HG03025 (cell line): ENCODE measurements at regions not wholly inside any gene's neighbourhood (a gene's known extent, or its start where the extent isn't known, plus 50 kb on each side); places are given as distances from the start of the nearest gene placed in this dataset.
"Not testable (repeated sequence)": the region's sequence is repeated elsewhere in the genome, so short reads cannot be mapped to it uniquely, and the experiment has no call there.

Source experiments
- ATAC-seq: cut with Tn5 transposase; IDR thresholded peaks from one replicate; pipeline ENCODE4 v1.9.1; 2021; ENCODE audit warnings: mild to moderate bottlenecking, moderate library complexity; ENCODE audit not compliant: unreplicated experiment, low FRiP score

DNA sequence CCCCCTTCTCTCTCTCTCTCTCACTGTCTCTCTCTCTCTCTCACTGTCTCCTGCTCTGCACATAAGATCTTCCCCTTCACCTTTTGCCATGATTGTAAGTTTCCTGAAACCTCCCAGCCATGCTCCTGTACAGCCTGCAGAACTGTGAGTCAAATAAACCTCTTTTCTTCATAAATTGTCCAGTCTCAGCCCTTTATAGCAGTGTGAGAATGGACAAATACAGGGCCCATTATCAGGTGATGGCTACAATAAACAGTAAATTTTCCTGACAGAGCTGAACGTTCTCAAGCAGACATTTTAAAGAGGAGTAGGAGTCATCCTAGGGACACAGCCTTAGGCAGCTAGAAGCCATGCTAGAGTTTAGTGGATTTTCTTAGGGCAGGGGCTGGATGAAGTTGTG is 1679.7 kb upstream of the B3GALT2 start:
- no peak for ATAC-seq

- ATAC-seq = no peak
These were observed 1679.0 kb upstream of the B3GALT2 start for GRCh38 chr1:194865383-194865782.

- ATAC-seq = no peak
These were observed 1675.7 kb upstream of the B3GALT2 start for GRCh38 chr1:194862129-194862528.

- ATAC-seq = no peak
These were observed 1674.1 kb upstream of the B3GALT2 start for GRCh38 chr1:194860248-194861201.

DNA sequence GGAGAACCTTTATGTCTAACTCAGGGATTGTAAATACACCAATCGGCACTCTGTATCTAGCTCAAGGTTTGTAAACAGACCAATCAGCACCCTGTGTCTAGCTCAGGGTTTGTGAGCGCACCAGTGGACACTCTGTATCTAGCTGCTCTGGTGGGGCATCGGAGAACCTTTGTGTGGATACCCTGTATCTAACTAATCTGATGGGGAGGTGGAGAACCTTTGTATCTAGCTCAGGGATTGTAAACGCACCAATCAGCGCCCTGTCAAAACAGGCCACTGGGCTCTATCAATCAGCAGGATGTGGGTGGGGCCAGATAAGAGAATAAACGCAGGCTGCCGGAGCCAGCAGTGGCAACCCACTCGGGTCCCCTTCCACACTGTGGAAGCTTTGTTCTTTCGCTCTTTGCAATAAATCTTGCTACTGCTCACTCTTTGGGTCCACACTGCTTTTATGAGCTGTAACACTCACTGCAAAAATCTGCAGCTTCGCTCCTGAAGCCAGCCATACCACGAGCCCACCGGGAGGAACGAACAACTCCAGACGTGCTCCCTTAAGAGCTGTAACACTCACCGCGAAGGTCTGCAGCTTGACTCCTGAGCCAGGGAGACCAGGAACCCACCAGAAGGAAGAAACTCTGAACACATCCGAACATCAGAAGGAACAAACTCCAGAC is 1673.2 kb upstream of the B3GALT2 start:
- ATAC-seq = not testable (repeated sequence)

DNA sequence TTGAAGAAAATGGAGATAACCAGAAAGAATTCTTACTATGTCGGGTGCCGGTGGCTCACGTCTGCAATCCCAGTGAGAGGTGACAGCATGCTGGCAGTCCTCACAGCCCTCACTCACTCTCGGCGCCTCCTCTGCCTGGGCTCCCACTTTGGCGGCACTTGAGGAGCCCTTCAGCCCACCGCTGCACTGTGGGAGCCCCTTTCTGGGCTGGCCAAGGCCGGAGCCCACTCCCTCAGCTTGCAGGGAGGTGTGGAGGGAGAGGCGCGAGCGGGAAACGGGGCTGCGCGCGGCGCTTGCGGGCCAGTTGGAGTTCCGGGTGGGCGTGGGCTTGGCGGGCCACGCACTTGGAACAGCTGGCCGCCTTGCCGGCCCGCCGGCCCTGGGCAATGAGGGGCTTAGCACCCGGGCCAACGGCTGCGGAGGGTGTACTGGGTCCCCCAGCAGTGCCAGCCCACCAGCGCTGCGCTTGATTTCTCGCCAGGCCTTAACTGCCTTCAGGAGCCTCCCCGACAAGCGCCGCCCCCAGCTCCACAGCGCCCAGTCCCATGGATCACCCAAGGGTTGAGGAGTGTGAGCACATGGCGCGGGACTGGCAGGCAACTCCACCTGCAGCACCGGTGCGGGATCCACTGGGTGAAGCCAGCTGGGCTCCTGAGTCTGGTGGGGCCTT is 1672.5 kb upstream of the B3GALT2 start:
- not testable (repeated sequence) for ATAC-seq

DNA sequence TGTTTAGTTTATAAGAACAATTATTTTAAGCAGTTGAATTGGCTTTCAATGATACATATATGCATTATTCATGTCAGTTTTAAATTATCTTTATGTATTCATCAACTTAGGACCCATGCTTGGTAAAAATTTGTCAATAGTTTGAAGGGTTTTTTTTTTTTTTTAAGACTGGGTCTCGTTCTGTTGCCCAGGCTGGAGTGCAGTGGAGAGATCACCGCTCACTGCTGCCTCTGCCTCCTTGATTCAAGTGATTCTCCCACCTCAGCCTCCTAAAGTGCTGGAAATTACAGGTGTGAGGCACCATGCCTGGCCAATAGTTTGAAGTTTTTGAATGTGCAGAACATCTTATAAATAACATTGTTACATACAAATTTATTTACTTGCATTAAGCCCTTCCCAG is 1671.0 kb upstream of the B3GALT2 start:
- no peak for ATAC-seq

DNA sequence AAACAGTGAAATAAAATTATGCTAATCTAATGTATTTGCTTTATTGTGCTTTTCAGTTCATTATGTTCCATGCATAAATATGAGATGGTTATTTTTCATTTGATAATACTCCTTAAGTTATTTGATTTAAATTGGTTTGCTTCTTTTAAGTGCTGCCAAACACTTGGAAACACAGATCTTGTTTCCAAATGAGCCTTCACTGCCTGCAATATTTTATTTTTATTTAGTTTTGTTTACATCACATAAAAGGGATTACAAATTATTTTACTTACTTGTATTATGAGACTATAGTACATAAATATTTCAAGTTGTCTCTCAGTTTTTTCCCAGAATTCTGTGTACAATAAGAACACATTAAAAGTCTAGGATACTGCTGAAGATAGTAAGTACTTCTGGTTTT is 1662.4 kb upstream of the B3GALT2 start:
- ATAC-seq = no peak

DNA sequence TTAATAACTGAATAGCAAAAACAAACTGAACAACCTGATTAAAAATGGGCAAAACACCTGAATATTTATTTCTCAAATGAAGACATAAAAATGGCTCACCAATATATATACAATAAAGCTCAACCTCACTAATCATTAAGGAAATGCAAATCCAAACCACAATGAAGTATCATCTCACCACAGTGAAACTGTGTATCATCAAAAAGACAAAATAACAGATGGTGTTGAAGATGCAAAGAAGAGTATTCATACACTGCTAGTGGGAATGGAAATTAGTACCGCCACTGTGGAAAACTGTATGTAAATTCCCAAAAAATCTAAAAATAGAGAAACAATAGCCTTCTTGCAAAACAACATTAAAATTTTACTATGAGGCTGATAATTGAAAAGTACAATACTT is 1660.1 kb upstream of the B3GALT2 start:
- ATAC-seq = peak; percentile 52

DNA sequence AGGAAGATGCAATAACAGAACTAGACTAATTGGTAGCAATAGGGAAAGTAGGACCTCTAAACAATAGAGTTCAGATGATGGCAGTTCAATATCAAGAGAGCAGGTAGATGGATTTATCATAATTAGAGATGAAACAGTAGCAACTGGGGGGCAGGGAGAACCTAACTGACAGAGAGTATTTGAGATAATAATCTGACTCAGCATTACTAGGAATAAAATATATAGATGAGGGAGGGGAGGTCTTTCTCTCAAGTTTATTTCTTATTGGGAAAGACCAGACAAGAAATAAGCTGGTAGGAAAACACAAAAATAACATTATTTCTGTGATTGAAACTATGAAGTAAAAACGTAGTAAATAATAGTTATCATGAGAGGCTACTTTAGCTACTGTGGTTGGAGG is 1656.7 kb upstream of the B3GALT2 start:
- no peak for ATAC-seq

DNA sequence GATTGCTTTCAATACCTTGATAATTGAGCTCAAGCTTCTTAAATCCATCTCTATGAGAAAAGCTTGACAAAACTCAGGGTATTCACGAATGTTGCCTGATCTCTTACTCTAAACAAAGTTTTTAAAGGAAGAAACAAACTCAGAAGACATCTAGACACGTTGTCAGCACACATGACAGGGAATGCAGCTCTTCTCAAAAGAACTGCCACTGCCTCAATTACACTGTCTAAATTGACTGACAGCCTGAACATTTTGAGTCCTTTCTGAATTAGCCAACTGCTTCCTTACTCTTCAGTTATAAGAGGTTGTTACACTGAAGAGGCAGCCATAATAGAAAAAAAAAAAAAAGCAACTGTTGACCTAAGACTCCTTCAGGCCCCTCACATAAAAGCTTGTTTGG is 1646.7 kb upstream of the B3GALT2 start:
- no peak for ATAC-seq

DNA sequence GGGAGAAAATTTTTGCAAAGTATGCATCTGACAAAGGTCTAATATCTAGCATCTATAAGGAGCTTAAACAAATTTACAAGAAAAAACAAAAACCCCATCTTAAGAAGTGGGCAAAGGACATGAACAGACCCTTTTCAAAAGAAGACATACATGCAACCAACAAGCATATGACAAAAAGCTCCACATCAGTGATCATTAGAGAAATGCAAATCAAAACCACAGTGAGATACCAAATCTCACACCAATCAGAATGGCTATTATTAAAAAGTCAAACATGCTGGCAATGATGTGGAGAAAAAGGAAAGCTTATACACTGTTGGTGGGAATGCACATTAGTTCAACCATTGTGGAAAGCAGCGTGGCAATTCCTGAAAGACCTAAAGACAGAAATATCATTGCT is 1645.2 kb upstream of the B3GALT2 start:
- ATAC-seq = not testable (repeated sequence)

DNA sequence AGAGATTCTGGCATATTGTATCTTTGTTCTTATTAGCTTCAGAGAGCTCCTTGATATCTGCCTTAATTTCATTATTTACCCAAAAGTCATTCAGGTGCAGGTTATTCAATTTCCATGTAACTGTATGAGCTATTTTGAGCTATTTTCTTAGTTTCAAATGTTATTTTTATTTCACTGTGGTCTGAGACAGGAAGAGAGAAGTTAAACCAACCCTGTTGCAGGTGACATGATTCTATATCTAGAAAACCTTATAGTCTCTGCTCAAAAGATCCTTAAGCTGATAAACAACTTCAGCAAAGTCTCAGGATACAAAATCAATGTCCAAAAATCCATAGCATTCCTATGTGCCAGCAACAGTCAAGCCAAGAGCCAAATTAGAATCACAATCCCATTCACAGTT is 1644.0 kb upstream of the B3GALT2 start:
- ATAC-seq = peak; percentile 98

DNA sequence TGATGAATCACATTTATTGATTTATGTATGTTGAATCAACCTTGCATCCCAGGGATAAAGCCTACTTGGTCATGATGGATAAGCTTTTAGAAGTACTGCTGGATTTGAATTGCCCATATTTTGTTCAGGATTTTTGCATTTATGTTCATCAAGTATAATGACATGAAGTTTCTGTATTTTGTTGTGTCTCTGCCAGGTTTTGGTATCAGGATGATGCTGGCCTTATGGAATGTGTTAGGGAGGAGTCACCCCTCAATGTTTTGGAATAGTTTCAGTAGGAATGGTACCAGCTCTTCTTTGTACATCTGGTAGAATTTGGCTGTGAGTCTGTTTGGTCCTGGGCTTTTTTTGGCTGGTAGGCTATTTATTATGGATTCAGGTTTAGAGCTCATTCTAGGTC is 1643.1 kb upstream of the B3GALT2 start:
- no peak for ATAC-seq

DNA sequence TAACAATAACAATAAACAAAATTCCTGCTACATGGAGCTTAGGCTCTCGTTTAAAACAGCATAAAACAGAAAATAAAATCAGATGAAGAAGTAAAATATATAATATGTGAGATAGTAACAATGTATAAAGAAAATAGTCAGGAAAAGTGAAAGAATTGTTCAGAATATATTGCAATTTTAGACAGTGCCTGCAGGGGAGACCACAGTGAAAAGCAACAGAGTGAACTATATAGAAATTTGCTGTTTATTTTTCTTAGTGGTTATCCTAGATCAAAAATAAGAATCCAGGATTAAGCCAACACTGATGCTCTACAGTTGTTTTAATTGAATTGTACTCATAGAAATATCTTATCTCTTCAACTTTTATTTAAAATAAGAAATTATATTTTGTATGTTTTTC is 1639.0 kb upstream of the B3GALT2 start:
- ATAC-seq = no peak

DNA sequence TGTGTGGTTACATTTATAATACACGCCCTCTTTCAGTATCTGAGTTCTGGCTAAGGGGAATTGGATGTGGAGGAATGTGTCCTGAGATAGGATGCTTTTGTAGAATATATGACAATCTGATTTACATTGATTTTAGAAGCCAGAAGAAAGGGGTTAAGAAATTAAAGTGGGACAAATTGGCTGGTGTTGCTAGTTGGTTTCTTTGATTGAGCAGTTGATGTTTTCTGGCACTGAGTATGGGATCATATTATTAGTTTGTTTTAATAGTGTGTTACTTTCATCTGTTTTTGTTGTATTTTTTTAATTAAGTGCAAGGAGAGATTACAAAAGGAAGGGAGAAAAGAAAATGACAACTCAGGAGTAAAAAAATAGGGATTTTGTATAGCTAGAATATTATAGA is 1634.7 kb upstream of the B3GALT2 start:
- ATAC-seq = no peak

- ATAC-seq = no peak
These were observed 1632.3 kb upstream of the B3GALT2 start for GRCh38 chr1:194818674-194819073.

- ATAC-seq = no peak
These were observed 1630.4 kb upstream of the B3GALT2 start for GRCh38 chr1:194816859-194817258.

DNA sequence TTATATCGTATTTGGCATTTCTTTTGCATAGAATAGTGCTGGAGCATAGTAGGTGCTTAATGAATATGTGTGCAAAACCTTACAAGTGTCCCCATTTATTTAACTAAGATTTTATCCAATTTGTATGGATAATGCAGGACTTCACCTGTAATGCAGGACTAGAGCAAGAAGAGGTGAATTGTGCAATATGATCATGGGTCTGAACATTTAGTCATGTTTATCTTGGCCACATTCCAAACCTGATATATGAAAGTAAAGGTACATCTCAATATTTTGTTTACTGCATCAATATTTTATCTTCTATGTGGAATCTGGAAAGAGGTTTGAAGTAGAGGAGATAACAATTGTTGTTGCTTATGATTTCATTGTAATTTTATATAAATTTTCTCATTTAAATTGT is 1626.7 kb upstream of the B3GALT2 start:
- ATAC-seq = no peak

DNA sequence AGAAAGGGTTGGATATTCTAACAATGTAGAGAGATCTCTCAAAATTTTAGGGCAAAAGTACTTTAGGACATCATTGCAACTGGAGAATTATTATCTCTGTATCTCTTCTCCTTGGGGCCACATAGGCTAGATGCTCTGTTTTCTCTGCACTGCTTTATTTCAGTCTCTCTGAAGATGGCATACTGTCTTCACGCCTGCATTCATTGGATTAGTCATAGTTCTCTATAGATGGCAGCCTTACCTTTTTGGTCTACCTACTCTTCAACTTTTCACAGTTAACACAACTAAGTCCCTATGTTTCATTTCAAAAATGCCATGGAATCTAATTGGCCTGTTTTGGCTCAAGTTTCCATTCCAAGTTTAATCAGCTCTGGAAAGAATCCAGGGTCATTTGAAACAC is 1623.3 kb upstream of the B3GALT2 start:
- ATAC-seq = peak; percentile 44

- ATAC-seq = no peak
These were observed 1622.8 kb upstream of the B3GALT2 start for GRCh38 chr1:194809215-194809614.
